ENCODE measurements at regions not wholly inside any gene's neighbourhood (a gene's known extent, or its start where the extent isn't known, plus 50 kb on each side); places are given as distances from the start of the nearest gene placed in this dataset.

DNA sequence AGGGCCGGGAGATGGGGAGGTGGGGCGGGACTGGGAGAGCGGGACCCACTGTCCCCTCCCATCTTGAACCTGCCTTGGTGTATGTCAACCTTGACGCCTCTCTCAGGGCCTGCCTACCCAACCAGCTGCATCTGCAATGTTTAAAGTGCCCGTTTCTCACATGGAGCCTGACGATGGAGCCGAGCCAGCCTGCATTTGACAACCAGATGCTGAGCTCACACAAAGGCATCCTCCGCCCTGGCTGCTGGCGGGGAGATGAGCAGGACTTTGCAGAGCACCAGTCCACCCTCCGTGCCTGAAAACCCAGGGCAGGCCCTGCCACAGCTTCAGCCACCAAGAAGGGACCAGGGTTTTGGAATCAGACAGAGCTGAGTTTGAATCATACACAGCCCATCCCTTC, 141.1 kb upstream of the SMIM23 start:
- DNase-seq (ENCODE audit: low read depth), result no peak
- no peak for TF ChIP-seq CTCF (IDR thresholded peaks at IDR 0.05; ENCODE audit: insufficient read depth, low read length, severe bottlenecking)
- no peak overlapping the region for H3K4me3 ChIP-seq (ENCODE audit: low read depth, low read length)
- no peaks in the 10 kb centered on the region for H3K36me3 ChIP-seq (ENCODE audit: control insufficient read depth, insufficient read depth, low read length)
- no peaks in the 10 kb centered on the region for H3K27me3 ChIP-seq (ENCODE audit: control insufficient read depth, insufficient read depth, low read length)
- FAIRE-seq, result no peak

- no peak for TF ChIP-seq CTCF (IDR thresholded peaks at IDR 0.05; ENCODE audit: insufficient read depth, low read length, severe bottlenecking)
- DNase-seq (ENCODE audit: low read depth) (no peak), FAIRE-seq (no peak)
- no peaks in the 10 kb centered on the region for H3K27me3 ChIP-seq (ENCODE audit: control insufficient read depth, insufficient read depth, low read length)
- H3K36me3 ChIP-seq (ENCODE audit: control insufficient read depth, insufficient read depth, low read length), result no peaks in the 10 kb centered on the region
- no peak overlapping the region for H3K4me3 ChIP-seq (ENCODE audit: low read depth, low read length)
Measured at GRCh38 chr5:171646102-171647042, 139.2 kb upstream of the SMIM23 start.

GRCh38 chr5:171647043-171647903, 138.3 kb upstream of the SMIM23 start:
- peak; percentile 1 for TF ChIP-seq CTCF (IDR thresholded peaks at IDR 0.05; ENCODE audit: insufficient read depth, low read length, severe bottlenecking)

DNA sequence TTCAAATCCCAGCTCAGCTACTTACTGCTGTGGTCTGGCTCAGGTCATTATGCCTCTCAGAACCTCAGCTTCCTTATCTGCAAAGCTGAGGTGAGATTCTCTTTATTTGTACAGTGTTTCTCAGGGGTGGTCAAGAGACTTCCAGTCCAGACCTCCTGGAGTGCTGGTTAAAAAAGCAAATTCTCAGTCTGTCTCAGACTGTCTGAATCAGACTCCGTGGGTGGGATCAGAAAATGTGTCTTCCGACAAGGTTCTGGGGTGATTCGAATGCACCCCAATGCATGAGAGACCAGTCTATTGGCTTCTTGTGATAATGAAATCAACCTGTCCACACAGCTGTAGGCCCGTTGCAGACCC, 137.7 kb upstream of the SMIM23 start:
- no peak overlapping the region for H3K4me3 ChIP-seq (ENCODE audit: low read depth, low read length)
- FAIRE-seq (peak; percentile 28), DNase-seq (ENCODE audit: low read depth) (no peak)
- H3K27me3 ChIP-seq (ENCODE audit: control insufficient read depth, insufficient read depth, low read length), result no peaks in the 10 kb centered on the region
- H3K36me3 ChIP-seq (ENCODE audit: control insufficient read depth, insufficient read depth, low read length), result no peaks in the 10 kb centered on the region
- no peak for TF ChIP-seq CTCF (IDR thresholded peaks at IDR 0.05; ENCODE audit: insufficient read depth, low read length, severe bottlenecking)

More at GRCh38 chr5:171647043-171647903, 138.3 kb upstream of the SMIM23 start:
- DNase-seq (ENCODE audit: low read depth), result peak; percentile 49
- no peak for FAIRE-seq
- Histone ChIP-seq H3K4me3 (ENCODE audit: low read depth, low read length) (no peak overlapping the region), H3K36me3 (ENCODE audit: control insufficient read depth, insufficient read depth, low read length) (no peaks in the 10 kb centered on the region), H3K27me3 (ENCODE audit: control insufficient read depth, insufficient read depth, low read length) (no peaks in the 10 kb centered on the region)

DNA sequence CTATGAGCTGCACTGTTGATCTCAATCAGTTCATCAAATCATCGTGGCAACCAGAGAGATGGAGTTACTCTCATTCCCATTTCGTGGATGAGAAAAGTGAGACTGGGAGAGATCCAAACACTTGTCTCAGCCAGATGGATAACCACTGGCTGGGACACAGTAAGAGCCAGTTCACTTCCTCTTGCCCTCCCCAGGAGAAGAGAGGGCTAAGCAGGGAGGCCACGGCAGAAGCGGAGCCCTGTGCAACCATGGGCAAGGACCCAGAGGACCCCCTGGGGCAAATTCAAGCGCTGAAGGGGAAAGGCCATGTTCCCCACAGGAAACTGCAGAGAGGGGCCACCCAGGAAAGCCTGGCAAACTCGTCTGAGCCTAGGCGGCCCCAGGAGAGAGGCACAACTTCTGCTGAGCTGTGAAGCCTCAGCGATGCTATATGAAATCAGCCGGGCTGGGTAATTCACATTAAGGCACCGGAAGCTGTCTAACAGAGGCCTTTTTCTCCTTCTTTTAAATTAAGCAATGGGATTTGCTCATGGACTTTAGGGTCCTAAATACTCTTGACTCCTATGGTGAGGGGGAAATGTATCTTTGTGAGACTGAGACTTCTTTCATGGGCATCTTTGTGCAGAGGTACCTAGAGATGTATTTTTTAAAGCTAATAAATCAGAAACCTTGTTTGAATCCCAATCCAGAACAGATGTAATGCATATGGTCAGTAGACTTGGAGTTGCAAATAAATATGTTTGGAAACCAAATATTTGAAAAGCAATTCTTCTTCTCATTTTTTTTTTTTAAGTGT, 137.1 kb upstream of the SMIM23 start:
- DNase-seq (ENCODE audit: low read depth) (no peak), FAIRE-seq (no peak)
- TF ChIP-seq CTCF (IDR thresholded peaks at IDR 0.05; ENCODE audit: insufficient read depth, low read length, severe bottlenecking), result no peak
- H3K4me3 ChIP-seq (ENCODE audit: low read depth, low read length), result no peak overlapping the region
- no peaks in the 10 kb centered on the region for H3K36me3 ChIP-seq (ENCODE audit: control insufficient read depth, insufficient read depth, low read length)
- H3K27me3 ChIP-seq (ENCODE audit: control insufficient read depth, insufficient read depth, low read length), result no peaks in the 10 kb centered on the region

All from bronchial epithelial cell (primary cell).